ENCODE measurements at regions not wholly inside any gene's neighbourhood (a gene's known extent, or its start where the extent isn't known, plus 50 kb on each side); places are given as distances from the start of the nearest gene placed in this dataset.

DNA sequence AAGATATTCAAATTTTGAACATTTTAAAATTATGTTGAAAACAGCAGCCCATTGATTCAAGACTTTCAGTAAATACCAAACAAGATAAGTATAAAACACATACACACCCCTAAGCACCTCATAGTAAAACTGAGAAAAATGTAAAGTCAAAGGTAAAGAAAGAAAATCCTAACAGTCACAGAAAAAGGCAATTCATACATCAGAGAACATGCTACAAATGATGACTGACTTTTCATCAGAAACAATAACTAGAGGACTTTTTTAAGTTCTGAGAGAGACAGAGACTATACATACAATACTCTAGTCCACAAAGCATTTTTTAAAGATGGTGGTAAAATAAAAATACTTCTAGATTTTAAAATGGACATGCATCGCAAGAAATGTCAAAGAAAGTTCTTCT lies 111.0 kb downstream of the PFDN4 start (continued):
- no peak for TF ChIP-seq CHD7 (IDR thresholded peaks at IDR 0.05; ENCODE audit: insufficient replicate concordance, low read length)
- TF ChIP-seq SP2 (IDR thresholded peaks at IDR 0.05; ENCODE audit: low read length), result no peak
- TF ChIP-seq JUN (IDR thresholded peaks at IDR 0.05; ENCODE audit: low read depth, low read length), result no peak
- no peak for TF ChIP-seq NANOG (IDR thresholded peaks at IDR 0.05; ENCODE audit: insufficient read depth, low read depth, low read length, poor library complexity, severe bottlenecking)
- no peak for TF ChIP-seq SP4 (IDR thresholded peaks at IDR 0.05; ENCODE audit: low read length)
- TF ChIP-seq RXRA (IDR thresholded peaks at IDR 0.05; ENCODE audit: insufficient read depth, low read depth, low read length), result no peak
- TF ChIP-seq, protein P1, sequence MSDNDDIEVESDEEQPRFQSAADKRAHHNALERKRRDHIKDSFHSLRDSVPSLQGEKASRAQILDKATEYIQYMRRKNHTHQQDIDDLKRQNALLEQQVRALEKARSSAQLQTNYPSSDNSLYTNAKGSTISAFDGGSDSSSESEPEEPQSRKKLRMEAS (IDR thresholded peaks at IDR 0.05), result no peak

All from H1 (cell line).